Mucosa of gallbladder (tissue), 1 donor: ENCODE measurements at regions not wholly inside any gene's neighbourhood (a gene's known extent, or its start where the extent isn't known, plus 50 kb on each side); places are given as distances from the start of the nearest gene placed in this dataset.
"Not testable (repeated sequence)": the region's sequence is repeated elsewhere in the genome, so short reads cannot be mapped to it uniquely, and the experiment has no call there.

ENCODE experiments used
- DNase-seq: peaks from one replicate; pipeline ENCODE4 v3.0.0-alpha.2; 2020; ENCODE audit warnings: low spot score
- donor health status: DM: no; HTN: no; CAD: no.

DNA sequence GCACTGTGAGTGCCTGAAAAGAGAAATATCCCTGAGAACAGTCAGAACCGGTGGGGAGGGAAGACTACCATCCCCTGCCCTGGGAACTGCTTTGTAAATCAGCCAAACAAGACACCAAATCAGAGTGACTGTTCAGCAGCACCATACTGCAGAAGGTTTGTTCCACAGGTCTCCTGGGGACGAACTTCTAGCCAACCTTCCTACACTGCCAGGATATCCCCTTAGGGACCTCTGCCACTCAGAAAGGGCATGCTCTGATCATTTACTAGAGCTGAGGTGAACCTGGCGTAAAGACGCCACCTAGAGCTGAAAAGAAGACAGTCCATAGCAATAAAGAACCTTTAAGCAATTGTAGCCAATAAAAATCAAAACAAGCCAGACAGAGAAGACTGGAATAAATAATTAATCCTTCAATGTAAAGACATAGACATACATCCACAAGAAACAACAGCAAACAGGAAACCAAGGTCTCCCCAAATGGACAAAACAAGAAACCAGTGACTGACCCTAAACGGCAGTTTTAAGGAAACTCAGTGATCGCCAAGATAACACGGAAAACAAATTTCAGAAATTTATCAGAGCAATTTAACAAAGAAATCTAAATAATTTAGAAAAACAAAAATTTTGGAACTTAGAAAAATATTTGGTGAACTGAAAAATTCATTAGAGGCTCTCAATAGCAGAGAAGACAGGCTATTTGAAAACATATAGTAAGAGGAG is 228.1 kb upstream of the AMIGO2 start:
- peak; percentile 54 for DNase-seq

DNA sequence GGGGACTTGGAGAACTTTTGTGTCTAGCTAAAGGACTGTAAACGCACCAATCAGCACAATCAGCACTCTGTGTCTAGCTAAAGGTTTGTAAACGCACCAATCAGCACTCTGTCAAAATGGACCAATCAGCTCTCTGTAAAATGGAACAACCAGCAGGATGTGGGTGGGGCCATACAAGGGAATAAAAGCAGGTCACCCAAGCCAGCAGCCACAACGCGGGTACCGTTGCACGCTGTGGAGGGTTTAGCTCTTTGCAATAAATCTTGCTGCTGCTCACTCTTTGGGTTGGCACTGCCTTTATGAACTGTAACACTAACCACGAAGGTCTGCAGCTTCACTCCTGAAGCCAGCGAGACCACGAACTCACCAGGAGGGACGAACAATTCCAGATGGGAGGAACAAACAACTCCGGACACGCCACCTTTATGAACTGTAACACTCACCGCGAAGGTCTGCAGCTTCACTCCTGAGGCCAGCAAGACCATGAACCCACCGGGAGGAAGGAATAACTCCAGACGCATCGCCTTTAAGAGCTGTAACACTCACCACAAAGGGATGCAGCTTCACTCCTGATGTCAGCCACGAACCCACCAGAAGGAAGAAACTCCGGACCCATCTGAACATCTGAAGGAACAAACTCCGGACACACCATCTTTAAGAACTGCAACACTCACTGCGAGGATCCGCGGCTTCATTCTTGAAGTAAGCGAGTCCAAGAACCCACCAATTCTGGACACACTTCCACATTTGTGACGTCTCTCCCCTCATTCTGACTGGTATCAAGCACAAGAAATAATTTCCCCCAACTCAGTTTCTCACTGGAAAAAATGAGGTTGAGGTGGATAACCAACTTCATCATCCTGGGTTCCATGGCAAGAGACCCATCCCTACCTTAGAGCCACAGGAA is 227.3 kb upstream of the AMIGO2 start:
- DNase-seq, result not testable (repeated sequence)

DNA sequence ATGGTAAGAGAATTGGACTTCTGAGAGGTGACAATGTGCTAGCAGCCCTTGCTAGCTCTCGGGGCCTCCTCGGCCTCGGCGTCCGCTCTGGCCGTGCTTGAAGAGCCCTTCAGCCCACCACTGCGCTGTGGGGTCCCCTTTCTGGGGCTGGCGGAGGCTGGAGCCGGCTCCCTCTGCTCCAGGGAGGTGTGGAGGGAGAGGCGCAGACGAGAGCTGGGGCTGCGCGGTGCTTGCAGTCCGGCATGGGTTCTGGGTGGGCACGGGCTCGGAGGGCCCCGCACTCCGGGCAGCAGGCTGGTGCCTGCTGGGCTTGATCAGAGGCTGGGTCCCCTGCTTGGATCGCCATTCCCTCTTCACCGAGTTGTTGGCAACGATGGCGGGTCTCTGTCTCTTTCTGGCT is 226.4 kb upstream of the AMIGO2 start:
- DNase-seq, result no peak

DNA sequence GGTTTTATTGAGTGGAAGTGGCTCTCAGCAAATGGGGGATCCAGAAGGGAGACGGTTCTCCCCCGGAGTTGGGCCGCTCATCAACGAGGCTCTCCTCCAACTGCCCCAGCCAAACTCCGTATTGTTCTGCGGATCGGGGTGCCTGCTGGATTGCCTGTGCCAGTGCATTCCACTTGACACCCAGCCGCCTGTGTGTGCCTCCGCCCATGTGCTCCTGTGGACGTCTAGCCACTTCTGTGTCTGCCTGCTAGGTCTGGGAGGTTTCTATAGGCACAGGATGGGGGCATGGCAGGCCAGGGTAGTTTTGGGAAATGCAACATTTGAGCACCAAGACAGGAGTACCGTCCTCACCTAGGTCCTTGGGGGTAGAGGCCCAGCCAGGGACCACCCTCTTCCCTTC is 225.7 kb upstream of the AMIGO2 start:
- no peak for DNase-seq

DNA sequence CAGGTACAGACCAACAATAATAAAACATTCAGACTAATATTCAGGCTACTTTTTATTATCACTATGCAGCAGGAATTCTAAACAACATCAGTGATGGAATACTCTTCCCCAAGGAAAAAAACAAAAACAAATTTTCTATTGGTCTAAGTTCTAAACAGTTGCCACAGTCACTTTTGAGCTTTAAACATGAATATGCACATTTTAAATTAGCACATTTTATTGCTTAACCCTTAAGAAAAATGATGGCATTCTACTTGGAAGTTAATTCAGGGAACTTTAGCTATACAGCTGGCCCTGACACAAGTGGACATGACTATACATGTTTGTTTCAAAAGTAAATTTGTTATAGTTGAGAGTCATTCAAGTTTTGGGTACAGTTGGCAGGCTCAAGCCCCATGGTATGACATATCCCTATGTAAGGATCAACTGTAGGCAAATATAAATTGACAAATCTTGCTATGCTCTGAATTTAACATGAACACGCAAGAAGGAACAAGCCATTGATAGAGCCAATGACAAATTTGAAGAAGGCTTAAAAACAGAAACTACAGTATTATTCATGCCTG is 224.3 kb upstream of the AMIGO2 start:
- no peak for DNase-seq

DNA sequence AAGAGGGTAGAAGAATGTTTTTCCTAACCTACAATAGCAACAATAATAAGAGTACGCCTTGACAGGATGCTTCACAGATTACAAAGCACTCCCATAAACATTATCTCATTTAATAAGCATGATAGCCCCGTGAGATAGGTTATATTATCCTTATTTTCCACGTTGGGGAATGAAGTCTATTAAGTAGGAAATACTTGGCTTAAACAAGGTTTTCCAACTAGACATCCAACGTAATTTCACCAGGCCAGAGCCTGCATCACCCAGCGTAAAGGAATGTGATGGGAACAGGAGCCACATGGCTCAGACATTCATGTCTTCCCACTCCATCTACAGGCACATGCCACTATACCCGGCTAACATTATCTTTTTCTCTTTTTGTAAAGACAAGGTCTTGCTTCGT is 223.4 kb upstream of the AMIGO2 start:
- DNase-seq, result no peak

DNA sequence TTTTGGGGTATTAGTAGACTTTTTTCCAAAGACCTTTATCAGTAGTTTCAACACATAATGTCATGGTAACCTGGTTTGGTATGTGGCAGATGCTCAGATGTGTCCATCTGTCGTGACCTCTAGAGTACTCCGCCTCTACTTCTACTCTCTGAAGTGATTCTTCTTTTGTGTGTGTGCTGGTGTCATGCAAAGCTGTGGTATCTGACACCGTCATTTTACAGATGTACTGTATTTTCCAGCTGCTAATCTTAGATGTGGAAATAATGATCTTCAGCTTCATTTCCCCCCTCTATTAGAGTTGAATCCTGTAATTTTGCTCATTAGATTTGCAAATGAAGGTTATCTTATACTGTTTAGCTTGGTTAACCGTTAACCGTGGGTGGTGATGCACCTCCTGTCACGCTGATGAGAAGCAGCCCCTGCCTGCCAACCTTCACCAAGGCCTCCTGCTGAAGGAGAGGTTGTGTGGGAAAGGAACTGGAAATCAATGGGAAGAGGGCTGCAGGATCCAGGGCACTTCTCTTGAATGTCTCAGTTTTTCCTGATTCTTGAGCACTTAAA is 222.4 kb upstream of the AMIGO2 start:
- no peak for DNase-seq

DNA sequence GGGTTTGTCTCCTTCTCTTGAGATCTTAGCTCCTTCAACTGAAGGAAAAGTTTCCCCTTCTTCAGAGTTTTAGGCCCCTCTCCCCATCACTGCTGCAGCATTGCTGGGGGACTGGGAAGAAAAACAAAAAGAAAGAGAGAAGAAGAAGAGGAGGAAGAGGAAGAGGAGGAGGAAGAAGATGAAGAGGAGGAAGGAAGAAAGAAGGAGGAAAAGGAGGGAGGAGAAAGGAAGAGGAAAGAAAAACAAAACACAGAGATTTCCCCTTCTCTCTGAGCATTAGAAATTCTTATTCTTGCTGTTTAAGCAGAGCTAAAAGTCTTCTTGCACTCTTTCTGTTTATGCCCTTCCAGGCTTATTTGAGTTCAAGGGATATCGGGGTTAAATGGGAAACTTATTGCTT is 219.8 kb upstream of the AMIGO2 start:
- DNase-seq, result no peak

DNA sequence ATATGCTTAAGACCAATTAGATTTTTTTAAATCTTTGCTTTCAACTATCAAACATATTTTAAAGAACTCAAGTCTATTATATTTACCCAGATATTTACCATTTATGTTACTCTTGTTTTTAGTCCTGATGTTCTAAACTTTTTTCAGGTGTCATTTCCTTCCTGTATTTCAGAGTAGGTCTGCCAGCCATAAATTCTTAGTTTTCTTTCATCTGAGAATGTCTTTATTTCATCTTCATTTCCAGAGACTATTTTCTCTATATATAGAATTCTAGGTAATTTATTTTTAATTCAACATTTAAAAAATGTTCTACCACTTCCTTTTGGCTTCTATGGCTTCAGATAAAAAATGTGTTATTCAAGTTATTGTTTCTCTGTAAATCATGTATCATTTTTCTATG is 218.2 kb upstream of the AMIGO2 start:
- no peak for DNase-seq

DNA sequence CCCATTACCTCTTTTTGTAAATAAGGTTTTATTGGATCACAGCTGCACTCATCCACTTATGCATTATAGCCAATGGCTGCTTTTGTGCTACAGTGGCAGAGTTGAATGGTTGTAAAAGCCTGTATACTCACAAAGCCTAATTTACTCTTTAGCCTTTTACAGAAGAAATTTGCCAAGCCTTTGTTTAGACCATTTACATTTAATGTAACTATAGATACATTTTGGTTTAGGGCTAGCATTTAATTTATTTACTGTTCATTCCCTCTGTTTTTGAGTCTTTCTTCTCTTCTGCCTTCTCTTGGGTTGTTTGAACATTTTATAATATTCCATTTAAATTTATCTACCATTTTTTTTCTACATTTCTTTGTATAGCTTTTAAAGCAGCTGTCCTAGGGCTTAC is 217.1 kb upstream of the AMIGO2 start:
- DNase-seq, result no peak

DNA sequence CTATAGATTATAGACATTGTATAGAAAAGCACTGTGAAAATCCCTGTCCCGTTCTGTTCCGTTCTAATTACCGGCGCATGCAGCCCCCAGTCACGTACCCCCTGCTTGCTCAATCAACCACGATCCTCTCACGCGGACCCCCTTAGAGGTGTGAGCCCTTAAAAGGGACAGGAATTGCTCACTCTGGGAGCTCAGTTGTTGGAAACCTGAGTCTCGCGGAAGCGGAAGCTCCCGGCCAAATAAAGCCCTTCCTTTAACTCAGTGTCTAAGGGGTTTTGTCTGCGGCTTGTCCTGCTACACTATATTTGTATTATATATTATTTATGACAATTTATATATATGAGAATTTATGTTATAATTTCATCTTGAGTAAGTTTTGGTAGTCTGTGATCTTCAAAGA is 213.6 kb upstream of the AMIGO2 start:
- no peak for DNase-seq

DNA sequence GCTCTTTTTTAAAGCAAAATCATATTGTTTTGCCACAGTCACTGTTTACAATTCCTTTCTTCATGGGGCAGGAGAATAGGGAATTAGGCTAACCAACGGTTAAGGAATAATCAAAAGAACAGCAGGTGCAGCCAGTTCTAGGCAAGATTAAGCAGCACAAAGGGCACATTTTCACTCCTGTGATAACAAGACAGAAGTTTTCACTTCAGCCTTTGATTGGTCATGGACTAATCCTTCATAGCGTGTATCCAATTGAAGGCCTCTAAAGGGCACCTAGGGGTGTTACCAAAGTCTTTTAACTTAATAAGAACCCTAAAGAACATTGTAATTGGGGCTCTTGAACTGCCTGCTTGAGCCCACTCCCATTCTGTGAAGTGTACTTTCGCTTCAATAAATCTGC is 206.9 kb upstream of the AMIGO2 start:
- no peak for DNase-seq
